Naive B cell (primary cell): ENCODE measurements at regions not wholly inside any gene's neighbourhood (a gene's known extent, or its start where the extent isn't known, plus 50 kb on each side); places are given as distances from the start of the nearest gene placed in this dataset.

Experiments
- ATAC-seq, 2 donors: fragments of 150-1000 bp; cut with Tn5 transposase; 2 replicates each; pipeline ENCODE4 v1.10.0; 2021; ENCODE audit warnings: low read depth in 2 of 2, mild to moderate bottlenecking in 2 of 2, moderate library complexity in 2 of 2
- DNase-seq: peaks from one replicate; pipeline ENCODE4 v3.0.0; 2022
- H3K27ac Mint-ChIP-seq, 6 donors: one replicate each; pipeline ENCODE4 v1.8.0; 2020 to 2022; ENCODE audit warnings: mild to moderate bottlenecking in 6 of 6, mixed read lengths in 6 of 6, moderate library complexity in 5 of 6, inconsistent platforms in 2 of 6
- H3K27me3 Mint-ChIP-seq, 3 donors: one replicate each; pipeline ENCODE4 v1.8.0; 2021 to 2022; ENCODE audit warnings: mixed read lengths in 3 of 3, mild to moderate bottlenecking in 1 of 3
- H3K36me3 Mint-ChIP-seq, 2 donors: one replicate each; pipeline ENCODE4 v1.8.0; 2020 to 2022; ENCODE audit warnings: mixed read lengths in 2 of 2, inconsistent platforms in 1 of 2, mild to moderate bottlenecking in 1 of 2
- H3K4me1 Mint-ChIP-seq, 3 donors: one replicate each; pipeline ENCODE4 v1.8.0; 2020 to 2022; ENCODE audit warnings: mixed read lengths in 3 of 3, inconsistent platforms in 1 of 3, mild to moderate bottlenecking in 1 of 3, moderate library complexity in 1 of 3
- H3K4me3 Mint-ChIP-seq, 8 donors: one replicate each; pipeline ENCODE4 v1.8.0; 2020 to 2022; ENCODE audit warnings: mild to moderate bottlenecking in 8 of 8, mixed read lengths in 8 of 8, moderate library complexity in 8 of 8, inconsistent platforms in 2 of 8
- H3K9me3 Mint-ChIP-seq, 7 donors: one replicate each; pipeline ENCODE4 v1.8.0; 2020 to 2022; ENCODE audit warnings: mixed read lengths in 7 of 7, mild to moderate bottlenecking in 5 of 7, inconsistent platforms in 2 of 7, moderate library complexity in 1 of 7

GRCh38 chr4:26084414-26084813 lies 170.4 kb downstream of the SMIM20 start:
- Mint-ChIP-seq H3K36me3 (no peaks in the 10 kb centered on the region), H3K9me3 (no peaks in the 10 kb centered on the region), H3K4me3 (no peak overlapping the region), H3K4me1 (peaks cover 13 to 17% (median 14%) of the 10 kb centered on the region in 3 donors), H3K27ac (no peak overlapping the region), H3K27me3 (peaks cover 33 to 45% (median 38%) of the 10 kb centered on the region in 3 donors)
- ATAC-seq (no peak), DNase-seq (no peak)

- no peak for ATAC-seq
- Mint-ChIP-seq H3K27me3 (peaks cover 27 to 42% (median 34%) of the 10 kb centered on the region in 3 donors), H3K4me1 (peaks cover 13 to 17% (median 14%) of the 10 kb centered on the region in 3 donors), H3K9me3 (peaks cover 1 to 11% (median 8%) of the 10 kb centered on the region in 7 donors), H3K27ac (no peak overlapping the region), H3K36me3 (peaks cover 1 to 3% of the 10 kb centered on the region in 2 donors), H3K4me3 (no peak overlapping the region)
- DNase-seq = no peak
These were observed 171.5 kb downstream of the SMIM20 start for GRCh38 chr4:26085551-26085950.

GRCh38 chr4:26086621-26087441 lies 172.8 kb downstream of the SMIM20 start:
- Mint-ChIP-seq H3K4me3 (no peak overlapping the region), H3K27ac (no peak overlapping the region), H3K9me3 (peaks cover 5 to 24% (median 20%) of the 10 kb centered on the region in 7 donors), H3K4me1 (peaks cover 13 to 17% (median 14%) of the 10 kb centered on the region in 3 donors), H3K36me3 (peaks cover 4 to 8% of the 10 kb centered on the region in 2 donors), H3K27me3 (peaks cover 23 to 31% (median 25%) of the 10 kb centered on the region in 3 donors)
- ATAC-seq (no peak), DNase-seq (no peak)

- Mint-ChIP-seq H3K27ac (peak overlapping the region in 3 of 6 donors; percentile 50 to 53 (median 52)), H3K4me1 (peaks cover 13 to 17% (median 14%) of the 10 kb centered on the region in 3 donors), H3K9me3 (peaks cover 5 to 30% (median 20%) of the 10 kb centered on the region in 7 donors), H3K36me3 (peaks cover 4 to 8% of the 10 kb centered on the region in 2 donors), H3K27me3 (peaks cover 12 to 32% (median 27%) of the 10 kb centered on the region in 3 donors), H3K4me3 (peak overlapping the region in 1 of 8 donors; percentile 29)
- ATAC-seq (peak; percentile 93 to 94), DNase-seq (peak; percentile 25)
These were observed 174.5 kb downstream of the SMIM20 start for GRCh38 chr4:26088433-26088928.

GRCh38 chr4:26093551-26093950 lies 179.5 kb downstream of the SMIM20 start:
- peaks cover 3 to 5% (median 4%) of the 10 kb centered on the region in 3 donors for H3K4me1 Mint-ChIP-seq
- no peak for ATAC-seq
- H3K36me3 Mint-ChIP-seq = peaks cover 4 to 28% of the 10 kb centered on the region in 2 donors
- H3K27me3 Mint-ChIP-seq = peaks cover 11 to 36% (median 31%) of the 10 kb centered on the region in 3 donors
- DNase-seq = no peak
- H3K9me3 Mint-ChIP-seq = peaks cover 15 to 50% (median 34%) of the 10 kb centered on the region in 7 donors
- H3K4me3 Mint-ChIP-seq = no peak overlapping the region
- no peak overlapping the region for H3K27ac Mint-ChIP-seq

- no peak overlapping the region for H3K27ac Mint-ChIP-seq
- peaks cover 17 to 55% (median 37%) of the 10 kb centered on the region in 7 donors for H3K9me3 Mint-ChIP-seq
- peaks cover 0 to under 1% (median 0%) of the 10 kb centered on the region in 3 donors for H3K4me1 Mint-ChIP-seq
- DNase-seq (no peak), ATAC-seq (no peak)
- peaks cover 4 to 30% of the 10 kb centered on the region in 2 donors for H3K36me3 Mint-ChIP-seq
- H3K4me3 Mint-ChIP-seq = no peak overlapping the region
- peaks cover 9 to 36% (median 31%) of the 10 kb centered on the region in 3 donors for H3K27me3 Mint-ChIP-seq
These were observed 180.1 kb downstream of the SMIM20 start for GRCh38 chr4:26094076-26094475.

- peaks cover 15 to 41% (median 31%) of the 10 kb centered on the region in 3 donors for H3K27me3 Mint-ChIP-seq
- H3K27ac Mint-ChIP-seq = no peak overlapping the region
- peaks cover 4 to 30% of the 10 kb centered on the region in 2 donors for H3K36me3 Mint-ChIP-seq
- no peak for DNase-seq
- H3K4me3 Mint-ChIP-seq = no peak overlapping the region
- no peaks in the 10 kb centered on the region for H3K4me1 Mint-ChIP-seq
- ATAC-seq = no peak
- H3K9me3 Mint-ChIP-seq = peaks cover 21 to 59% (median 42%) of the 10 kb centered on the region in 7 donors
These were observed 180.9 kb downstream of the SMIM20 start for GRCh38 chr4:26094911-26095310.

GRCh38 chr4:26099967-26100366 lies 185.9 kb downstream of the SMIM20 start:
- Mint-ChIP-seq H3K27ac (no peak overlapping the region), H3K36me3 (peaks cover 0 to 22% of the 10 kb centered on the region in 2 donors), H3K27me3 (peaks cover 22 to 35% (median 26%) of the 10 kb centered on the region in 3 donors), H3K4me3 (no peak overlapping the region), H3K9me3 (peaks cover 18 to 38% (median 28%) of the 10 kb centered on the region in 7 donors), H3K4me1 (no peaks in the 10 kb centered on the region)
- ATAC-seq = no peak
- DNase-seq = no peak

- Mint-ChIP-seq H3K27me3 (peaks cover 13 to 30% (median 26%) of the 10 kb centered on the region in 3 donors), H3K4me3 (no peak overlapping the region), H3K9me3 (peaks cover 18 to 38% (median 28%) of the 10 kb centered on the region in 7 donors), H3K4me1 (no peaks in the 10 kb centered on the region), H3K36me3 (peaks cover 0 to 22% of the 10 kb centered on the region in 2 donors), H3K27ac (no peak overlapping the region)
- DNase-seq = no peak
- ATAC-seq = no peak
These were observed 187.0 kb downstream of the SMIM20 start for GRCh38 chr4:26101011-26101410.

GRCh38 chr4:26104056-26104685 lies 190.2 kb downstream of the SMIM20 start:
- Mint-ChIP-seq H3K4me3 (peak overlapping the region in 1 of 8 donors; percentile 1), H3K4me1 (no peaks in the 10 kb centered on the region), H3K27me3 (peaks cover 12 to 33% (median 15%) of the 10 kb centered on the region in 3 donors), H3K27ac (no peak overlapping the region), H3K36me3 (no peaks in the 10 kb centered on the region), H3K9me3 (peaks cover 5 to 12% (median 10%) of the 10 kb centered on the region in 7 donors)
- DNase-seq (no peak), ATAC-seq (no peak)

GRCh38 chr4:26105337-26105736 lies 191.3 kb downstream of the SMIM20 start:
- Mint-ChIP-seq H3K9me3 (peaks cover 0 to 1% (median 0%) of the 10 kb centered on the region in 7 donors), H3K27me3 (peaks cover 5 to 25% (median 18%) of the 10 kb centered on the region in 3 donors), H3K36me3 (no peaks in the 10 kb centered on the region), H3K27ac (no peak overlapping the region), H3K4me3 (no peak overlapping the region), H3K4me1 (no peaks in the 10 kb centered on the region)
- ATAC-seq = no peak
- no peak for DNase-seq

GRCh38 chr4:26105815-26106699 lies 192.0 kb downstream of the SMIM20 start:
- DNase-seq (no peak), ATAC-seq (no peak)
- peaks cover 7 to 25% (median 25%) of the 10 kb centered on the region in 3 donors for H3K27me3 Mint-ChIP-seq
- no peaks in the 10 kb centered on the region for H3K36me3 Mint-ChIP-seq
- H3K9me3 Mint-ChIP-seq = peaks cover 0 to 1% (median 0%) of the 10 kb centered on the region in 7 donors
- no peaks in the 10 kb centered on the region for H3K4me1 Mint-ChIP-seq
- H3K4me3 Mint-ChIP-seq = no peak overlapping the region
- no peak overlapping the region for H3K27ac Mint-ChIP-seq
